Fibroblast of skin of left quadriceps (primary cell): ENCODE measurements at regions not wholly inside any gene's neighbourhood (a gene's known extent, or its start where the extent isn't known, plus 50 kb on each side); places are given as distances from the start of the nearest gene placed in this dataset.
"Not testable (repeated sequence)": the region's sequence is repeated elsewhere in the genome, so short reads cannot be mapped to it uniquely, and the experiment has no call there.

Experiments
- DNase-seq, 2 experiments: peaks; one replicate each; pipeline ENCODE4 v3.0.0-alpha.2; 2013; ENCODE audit warnings: low read depth in 2 of 2

- DNase-seq = no peak
Measured at GRCh38 chr12:74120644-74121043, 417.0 kb upstream of the ATXN7L3B start.

- no peak for DNase-seq
Measured at GRCh38 chr12:74129702-74130101, 407.9 kb upstream of the ATXN7L3B start.

GRCh38 chr12:74144396-74144795, 393.2 kb upstream of the ATXN7L3B start:
- no peak for DNase-seq

GRCh38 chr12:74145328-74145727, 392.3 kb upstream of the ATXN7L3B start:
- no peak for DNase-seq

- no peak for DNase-seq
Measured at GRCh38 chr12:74148849-74149248, 388.8 kb upstream of the ATXN7L3B start.

GRCh38 chr12:74152370-74152769, 385.3 kb upstream of the ATXN7L3B start:
- no peak for DNase-seq

GRCh38 chr12:74166096-74166495, 371.5 kb upstream of the ATXN7L3B start:
- no peak for DNase-seq

GRCh38 chr12:74169607-74170006, 368.0 kb upstream of the ATXN7L3B start:
- DNase-seq = no peak

GRCh38 chr12:74170645-74171477, 366.8 kb upstream of the ATXN7L3B start:
- DNase-seq = no peak

- no peak for DNase-seq
Measured at GRCh38 chr12:74171478-74171909, 366.1 kb upstream of the ATXN7L3B start.

GRCh38 chr12:74174961-74175360, 362.7 kb upstream of the ATXN7L3B start:
- not testable (repeated sequence) for DNase-seq

GRCh38 chr12:74185360-74185759, 352.3 kb upstream of the ATXN7L3B start:
- DNase-seq = no peak

- DNase-seq = no peak
Measured at GRCh38 chr12:74193191-74193590, 344.4 kb upstream of the ATXN7L3B start.

GRCh38 chr12:74204236-74204635, 333.4 kb upstream of the ATXN7L3B start:
- DNase-seq = no peak

GRCh38 chr12:74227846-74228545, 309.6 kb upstream of the ATXN7L3B start:
- DNase-seq = no peak

GRCh38 chr12:74229671-74230070, 308.0 kb upstream of the ATXN7L3B start:
- no peak for DNase-seq

GRCh38 chr12:74235342-74235741, 302.3 kb upstream of the ATXN7L3B start:
- DNase-seq = no peak

GRCh38 chr12:74241341-74241740, 296.3 kb upstream of the ATXN7L3B start:
- no peak for DNase-seq

GRCh38 chr12:74242088-74242487, 295.5 kb upstream of the ATXN7L3B start:
- no peak for DNase-seq

- no peak for DNase-seq
Measured at GRCh38 chr12:74245458-74245857, 292.2 kb upstream of the ATXN7L3B start.

- no peak for DNase-seq
Measured at GRCh38 chr12:74250891-74251290, 286.7 kb upstream of the ATXN7L3B start.

GRCh38 chr12:74253826-74254225, 283.8 kb upstream of the ATXN7L3B start:
- not testable (repeated sequence) for DNase-seq

- DNase-seq = no peak
Measured at GRCh38 chr12:74254784-74255183, 282.9 kb upstream of the ATXN7L3B start.
